H1 (cell line): ENCODE measurements at regions not wholly inside any gene's neighbourhood (a gene's known extent, or its start where the extent isn't known, plus 50 kb on each side); places are given as distances from the start of the nearest gene placed in this dataset.

ENCODE experiments used
- CTCF ChIA-PET: fragments of 300-600 bp; sonication (Branson Sonifier 250); formaldehyde crosslinking; loops from one replicate; lab custom pipeline; 2021; ENCODE audit not compliant: partially characterized antibody; lab: Charles Lee
- POLR2A ChIA-PET: fragments of 300-600 bp; sonication (Branson Sonifier 250); formaldehyde crosslinking; loops from one replicate; lab custom pipeline; 2021; ENCODE audit warnings: inconsistent platforms; ENCODE audit not compliant: partially characterized antibody; lab: Charles Lee
- DNase-seq, 2 experiments: peaks; one replicate each; pipeline versions ENCODE4 v3.0.0 to v3.0.0-alpha.2; 2010 to 2022; ENCODE audit warnings: low spot score in 2 of 2, low read depth in 1 of 2, mixed read lengths in 1 of 2
- FAIRE-seq: peaks from 2 replicates; lab custom pipeline; 2011; peaks lifted over from hg19 to GRCh38; lab: Jason Lieb, UNC
- H2AFZ ChIP-seq: 2 replicates; pipeline ENCODE4 v1.8.1; 2012; ENCODE audit warnings: low read length, inconsistent platforms
- H2AK5ac ChIP-seq: 2 replicates; pipeline ENCODE4 v1.6.1; 2013; ENCODE audit warnings: low read depth, low read length
- H2BK120ac ChIP-seq: replicated peaks from 2 replicates; pipeline ENCODE3; 2013; ENCODE audit warnings: low read depth, low read length, inconsistent platforms
- H2BK12ac ChIP-seq: 2 replicates; pipeline ENCODE4 v1.6.1; 2013; ENCODE audit warnings: low read depth, low read length
- H2BK15ac ChIP-seq: 2 replicates; pipeline ENCODE4 v1.6.1; 2013; ENCODE audit warnings: low read length
- H2BK20ac ChIP-seq: 2 replicates; pipeline ENCODE4 v1.6.1; 2013; ENCODE audit warnings: low read length
- H2BK5ac ChIP-seq: 2 replicates; pipeline ENCODE4 v1.6.1; 2013; ENCODE audit warnings: low read depth, low read length
- H3K14ac ChIP-seq: 2 replicates; pipeline ENCODE4 v1.6.1; 2013; ENCODE audit warnings: inconsistent platforms; ENCODE audit not compliant: insufficient read length
- H3K18ac ChIP-seq: 2 replicates; pipeline ENCODE4 v1.6.1; 2013; ENCODE audit warnings: low read length; ENCODE audit errors: extremely low read depth
- H3K23ac ChIP-seq: 2 replicates; pipeline ENCODE4 v1.6.1; 2013; ENCODE audit warnings: inconsistent platforms; ENCODE audit not compliant: insufficient read length
- H3K23me2 ChIP-seq: 2 replicates; pipeline ENCODE4 v1.6.1; 2013; ENCODE audit warnings: low read depth, low read length
- H3K27ac ChIP-seq: 2 replicates; pipeline ENCODE4 v1.6.1; 2011; ENCODE audit warnings: low read depth, low read length, inconsistent platforms
- H3K27me3 ChIP-seq, 4 experiments: replicated peaks in 1 of 4; 1 replicate in 1 of 4; 2 replicates in 3 of 4; pipeline versions ENCODE4 v1.6.1 to v1.8.1; 2011 to 2013; ENCODE audit warnings: low read length in 3 of 4, mild to moderate bottlenecking in 3 of 4, inconsistent platforms in 2 of 4, mixed read lengths in 2 of 4, moderate library complexity in 1 of 4; ENCODE audit not compliant: control insufficient read depth in 3 of 4, insufficient read depth in 3 of 4; ENCODE audit errors: extremely low read depth in 1 of 4
- H3K36me3 ChIP-seq, 4 experiments: 2 replicates each; pipeline versions ENCODE4 v1.6.1 to v1.8.1; 2011 to 2013; ENCODE audit warnings: mild to moderate bottlenecking in 4 of 4, low read length in 3 of 4, moderate library complexity in 2 of 4, control low read depth in 1 of 4, inconsistent platforms in 1 of 4; ENCODE audit not compliant: insufficient read depth in 4 of 4, control insufficient read depth in 2 of 4
- H3K4ac ChIP-seq: replicated peaks from 2 replicates; pipeline ENCODE3; 2013; ENCODE audit warnings: low read length, low read depth, mixed read lengths, inconsistent platforms; ENCODE audit not compliant: insufficient read length
- H3K4me1 ChIP-seq, 4 experiments: replicated peaks in 1 of 4; 1 replicate in 1 of 4; 2 replicates in 3 of 4; pipeline versions ENCODE4 v1.6.1 to v1.8.1; 2011 to 2013; ENCODE audit warnings: low read length in 3 of 4, inconsistent platforms in 2 of 4, mixed read lengths in 1 of 4; ENCODE audit not compliant: insufficient read depth in 4 of 4, control insufficient read depth in 3 of 4
- H3K4me2 ChIP-seq, 2 experiments: 2 replicates each; pipeline versions ENCODE4 v1.6.1 to v1.8.1; 2011 to 2013; ENCODE audit warnings: low read depth in 2 of 2, low read length in 2 of 2, control low read depth in 1 of 2, inconsistent platforms in 1 of 2, mild to moderate bottlenecking in 1 of 2; ENCODE audit not compliant: insufficient read depth in 1 of 2
- H3K4me3 ChIP-seq, 4 experiments: fragments of 200-600, 300-600 bp in 1 of 4; sonication (generic), shearing (Covaris generic), sonication (Bioruptor Twin) in 1 of 4; 2 replicates each; pipeline versions ENCODE4 v1.5.1 to v1.8.1; 2011 to 2016; ENCODE audit warnings: low read length in 4 of 4, low read depth in 3 of 4, control low read depth in 2 of 4, inconsistent platforms in 2 of 4, mild to moderate bottlenecking in 2 of 4, mixed read lengths in 1 of 4, moderate library complexity in 1 of 4; ENCODE audit not compliant: insufficient read depth in 2 of 4; ENCODE audit errors: extremely low read depth in 1 of 4
- H3K56ac ChIP-seq: replicated peaks from 2 replicates; pipeline ENCODE3; 2013; ENCODE audit warnings: low read depth, mild to moderate bottlenecking, mixed read lengths, low read length, inconsistent platforms; ENCODE audit not compliant: insufficient read length
- H3K79me1 ChIP-seq: 2 replicates; pipeline ENCODE4 v1.6.1; 2013; ENCODE audit warnings: low read depth, low read length, control low read depth
- H3K79me2 ChIP-seq, 2 experiments: 2 replicates each; pipeline versions ENCODE4 v1.6.1 to v1.8.1; 2012 to 2013; ENCODE audit warnings: low read length in 2 of 2, mild to moderate bottlenecking in 2 of 2, inconsistent platforms in 1 of 2; ENCODE audit not compliant: insufficient read depth in 2 of 2, control insufficient read depth in 1 of 2
- H3K9ac ChIP-seq, 4 experiments: replicated peaks in 1 of 4; 1 replicate in 1 of 4; 2 replicates in 3 of 4; pipeline versions ENCODE4 v1.6.1 to v1.8.1; 2011 to 2013; ENCODE audit warnings: low read depth in 3 of 4, low read length in 3 of 4, control low read depth in 2 of 4, mild to moderate bottlenecking in 2 of 4, moderate library complexity in 2 of 4, inconsistent platforms in 1 of 4; ENCODE audit errors: extremely low read depth in 1 of 4
- H3K9me3 ChIP-seq, 2 experiments: 2 replicates each; pipeline versions ENCODE4 v1.6.1 to v1.8.1; 2012 to 2013; ENCODE audit warnings: mild to moderate bottlenecking in 2 of 2, moderate library complexity in 2 of 2, control low read depth in 1 of 2, inconsistent platforms in 1 of 2, low read depth in 1 of 2, low read length in 1 of 2, mixed read lengths in 1 of 2; ENCODE audit not compliant: insufficient read depth in 2 of 2
- H4K20me1 ChIP-seq, 2 experiments: replicated peaks in 1 of 2; 2 replicates each; pipeline versions ENCODE3 to v1.8.1; 2011 to 2013; ENCODE audit warnings: inconsistent platforms in 2 of 2, low read length in 2 of 2, mild to moderate bottlenecking in 1 of 2; ENCODE audit not compliant: insufficient read depth in 2 of 2, control insufficient read depth in 1 of 2
- H4K5ac ChIP-seq: 2 replicates; pipeline ENCODE4 v1.6.1; 2013; ENCODE audit warnings: low read length, low read depth, mixed read lengths, inconsistent platforms; ENCODE audit not compliant: insufficient read length
- H4K8ac ChIP-seq: 2 replicates; pipeline ENCODE4 v1.8.0; 2013; ENCODE audit warnings: mild to moderate bottlenecking, moderate library complexity, low read length, inconsistent platforms; ENCODE audit not compliant: insufficient read depth; ENCODE audit errors: extremely low read depth
- H4K91ac ChIP-seq: replicated peaks from 2 replicates; pipeline ENCODE3; 2013; ENCODE audit warnings: low read length, mixed read lengths, inconsistent platforms; ENCODE audit not compliant: insufficient read length
- BRCA1 ChIP-seq: IDR thresholded peaks from 2 replicates; pipeline ENCODE4 v1.6.1; 2012; ENCODE audit warnings: low read depth, low read length, improper control_type of control experiment
- CEBPB ChIP-seq: IDR thresholded peaks from 2 replicates; pipeline ENCODE4 v1.6.1; 2012; ENCODE audit warnings: low read depth, low read length
- CHD1 ChIP-seq: IDR thresholded peaks from 2 replicates; pipeline ENCODE4 v1.6.1; 2012; ENCODE audit warnings: low read depth, low read length, improper control_type of control experiment
- CREB1 ChIP-seq: IDR thresholded peaks from 2 replicates; pipeline ENCODE4 v1.6.1; 2012; ENCODE audit warnings: inconsistent platforms
- EGR1 ChIP-seq: IDR thresholded peaks from 2 replicates; pipeline ENCODE4 v1.6.1; 2011; ENCODE audit warnings: low read depth, low read length, borderline replicate concordance
- HDAC2 ChIP-seq, 2 experiments: fragments of 300-600 bp in 1 of 2; sonication (generic) in 1 of 2; IDR thresholded peaks; 2 replicates each; pipeline ENCODE4 v1.6.1; 2011 to 2012; ENCODE audit warnings: low read depth in 2 of 2, low read length in 2 of 2, mild to moderate bottlenecking in 2 of 2, moderate library complexity in 2 of 2, borderline replicate concordance in 1 of 2, inconsistent platforms in 1 of 2
- JUN ChIP-seq: IDR thresholded peaks from 2 replicates; pipeline ENCODE4 v1.6.1; 2011; ENCODE audit warnings: low read depth, mild to moderate bottlenecking, improper control_type of control experiment, low read length
- MAFK ChIP-seq: IDR thresholded peaks from 2 replicates; pipeline ENCODE4 v1.6.1; 2012; ENCODE audit warnings: low read depth, mild to moderate bottlenecking, improper control_type of control experiment, low read length
- WGBS, 2 experiments: shearing (Covaris generic) in 1 of 2; methylation state at CpG; one replicate each; pipeline versions ENCODE4 v1.1.6 to v1.1.7; 2013 to 2015; ENCODE audit warnings: low lambda C conversion rate in 2 of 2, mixed read lengths in 2 of 2, inconsistent platforms in 1 of 2, low coverage in 1 of 2, missing lambda C conversion rate in 1 of 2; ENCODE audit not compliant: insufficient replicate concordance in 2 of 2, insufficient coverage in 1 of 2, insufficient read length in 1 of 2; ENCODE audit errors: extremely low coverage in 1 of 2, missing lambda C conversion rate in 1 of 2; 5-methylcytosine and 5-hydroxymethylcytosine counted together

DNA sequence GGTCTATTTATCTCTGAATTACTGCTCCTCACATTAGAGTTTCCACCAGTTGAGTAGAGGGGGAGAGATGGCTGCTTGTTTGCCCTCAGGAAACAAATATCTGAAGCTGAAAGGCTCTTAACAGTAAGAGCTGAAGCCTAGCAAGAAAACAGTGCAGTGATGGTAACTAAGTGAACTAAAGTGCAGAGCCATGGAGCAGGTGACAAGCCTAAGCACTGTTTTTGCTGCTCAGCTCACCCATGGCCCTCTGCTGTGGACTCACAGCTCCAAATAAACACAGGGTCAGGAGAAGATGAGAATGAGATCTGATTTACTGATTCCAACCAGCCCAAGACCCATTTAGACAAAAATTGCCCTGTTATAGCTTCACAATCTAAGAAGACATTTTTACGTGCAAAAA lies 118.4 kb downstream of the ETAA1 start:
- Histone ChIP-seq H4K5ac (no peak overlapping the region), H2BK15ac (no peak overlapping the region), H2AFZ (no peak overlapping the region), H4K8ac (no peak overlapping the region), H3K79me2 (no peaks in the 10 kb centered on the region), H3K36me3 (no peaks in the 10 kb centered on the region), H3K9ac (no peak overlapping the region), H3K56ac (no peak overlapping the region), H3K4me2 (no peak overlapping the region), H3K9me3 (no peaks in the 10 kb centered on the region), H4K91ac (no peak overlapping the region), H3K27ac (no peak overlapping the region), H3K23me2 (no peaks in the 10 kb centered on the region), H2BK5ac (no peak overlapping the region), H3K23ac (no peak overlapping the region), H2BK12ac (no peak overlapping the region), H3K14ac (no peak overlapping the region), H3K4me1 (no peaks in the 10 kb centered on the region), H3K79me1 (no peaks in the 10 kb centered on the region), H4K20me1 (no peaks in the 10 kb centered on the region), H2BK120ac (no peak overlapping the region), H2AK5ac (no peak overlapping the region), H3K4ac (no peak overlapping the region), H3K18ac (no peak overlapping the region), H3K4me3 (no peak overlapping the region), H2BK20ac (no peak overlapping the region), H3K27me3 (no peaks in the 10 kb centered on the region)
- FAIRE-seq (no peak), DNase-seq (no peak)
- ChIA-PET CTCF (interaction anchor here (0.6 to 1.9 kb wide), 2 partner anchors 9 to 123 kb away, joined by 3 to 4 read pairs; no protein-coding TSS in a partner anchor), POLR2A (no interaction called here)
- WGBS, 2 experiments = 87% methylated on average over 1 of the region's 1 CpG; no CpG with 5 or more reads in 1 of the 2 experiments
- TF ChIP-seq HDAC2 (IDR thresholded peaks at IDR 0.05; ENCODE audit: borderline replicate concordance in 1 of 2, low read depth in 2 of 2, low read length in 2 of 2) (no peak), CREB1 (no peak), CHD1 (no peak), MAFK (no peak), BRCA1 (no peak), CEBPB (no peak), JUN (no peak), EGR1 (no peak)
